ENCODE measurements at regions not wholly inside any gene's neighbourhood (a gene's known extent, or its start where the extent isn't known, plus 50 kb on each side); places are given as distances from the start of the nearest gene placed in this dataset.

DNA sequence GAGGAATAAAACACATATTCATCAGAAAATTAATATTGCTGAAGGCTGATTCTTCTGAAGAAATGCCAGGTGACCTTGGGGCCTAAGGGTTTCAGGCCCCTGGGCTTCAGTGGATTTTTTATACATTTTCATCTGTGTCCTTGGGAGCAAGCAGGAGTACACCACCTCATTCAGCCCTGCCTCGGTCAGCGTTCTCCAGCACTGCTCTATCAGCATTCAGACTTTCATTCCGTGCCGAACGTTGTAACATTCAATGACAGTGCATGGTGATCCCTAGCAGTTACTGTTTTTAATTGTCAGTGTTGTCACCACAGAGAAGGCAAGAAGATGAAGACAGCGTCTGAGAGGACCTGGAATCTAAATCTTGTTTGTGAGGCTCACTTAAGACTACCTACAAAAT, 490.4 kb downstream of the DNAH5 start:
- Histone ChIP-seq H3K36me3 (no peaks in the 10 kb centered on the region), H3K9me3 (no peaks in the 10 kb centered on the region), H3K27me3 (no peaks in the 10 kb centered on the region), H3K4me3 (no peak overlapping the region), H3K27ac (no peak overlapping the region), H3K4me1 (no peaks in the 10 kb centered on the region)
- DNase-seq (no peak), ATAC-seq (ENCODE audit: low FRiP score in 2 of 2) (no peak)
- TF ChIP-seq, protein P1, sequence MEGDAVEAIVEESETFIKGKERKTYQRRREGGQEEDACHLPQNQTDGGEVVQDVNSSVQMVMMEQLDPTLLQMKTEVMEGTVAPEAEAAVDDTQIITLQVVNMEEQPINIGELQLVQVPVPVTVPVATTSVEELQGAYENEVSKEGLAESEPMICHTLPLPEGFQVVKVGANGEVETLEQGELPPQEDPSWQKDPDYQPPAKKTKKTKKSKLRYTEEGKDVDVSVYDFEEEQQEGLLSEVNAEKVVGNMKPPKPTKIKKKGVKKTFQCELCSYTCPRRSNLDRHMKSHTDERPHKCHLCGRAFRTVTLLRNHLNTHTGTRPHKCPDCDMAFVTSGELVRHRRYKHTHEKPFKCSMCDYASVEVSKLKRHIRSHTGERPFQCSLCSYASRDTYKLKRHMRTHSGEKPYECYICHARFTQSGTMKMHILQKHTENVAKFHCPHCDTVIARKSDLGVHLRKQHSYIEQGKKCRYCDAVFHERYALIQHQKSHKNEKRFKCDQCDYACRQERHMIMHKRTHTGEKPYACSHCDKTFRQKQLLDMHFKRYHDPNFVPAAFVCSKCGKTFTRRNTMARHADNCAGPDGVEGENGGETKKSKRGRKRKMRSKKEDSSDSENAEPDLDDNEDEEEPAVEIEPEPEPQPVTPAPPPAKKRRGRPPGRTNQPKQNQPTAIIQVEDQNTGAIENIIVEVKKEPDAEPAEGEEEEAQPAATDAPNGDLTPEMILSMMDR (IDR thresholded peaks at IDR 0.05) = no peak
- TF ChIP-seq EP300 (IDR thresholded peaks at IDR 0.05) = no peak
- WGBS, 2 donors = 85 to 86% methylated on average over 6 of the region's 6 CpGs

DNA sequence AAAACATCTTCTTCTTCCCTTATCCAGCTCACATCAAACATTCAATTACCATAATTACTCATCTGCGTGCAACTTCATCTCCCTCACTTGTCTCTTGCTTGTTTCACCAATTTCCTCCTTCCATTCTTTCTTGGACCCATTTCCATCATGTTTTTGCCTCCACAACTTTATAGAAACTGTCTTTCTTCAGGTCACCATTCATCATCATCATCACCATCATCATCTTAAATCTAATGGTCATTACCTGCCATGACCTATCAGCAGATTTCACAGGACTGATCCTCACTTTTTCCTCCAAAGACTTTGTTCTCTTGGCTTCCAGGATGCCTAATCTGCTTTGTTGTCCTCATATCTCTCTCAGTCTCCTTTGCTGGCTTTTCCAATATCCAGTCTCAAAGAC, 495.6 kb downstream of the DNAH5 start:
- H3K36me3 ChIP-seq = no peaks in the 10 kb centered on the region
- H3K4me3 ChIP-seq = no peak overlapping the region
- no peak overlapping the region for H3K27ac ChIP-seq
- no peaks in the 10 kb centered on the region for H3K9me3 ChIP-seq
- TF ChIP-seq, protein P1 (IDR thresholded peaks at IDR 0.05) = no peak
- TF ChIP-seq POLR2AphosphoS5 (IDR thresholded peaks at IDR 0.05) (no peak), POLR2A (IDR thresholded peaks at IDR 0.05) (no peak), EP300 (IDR thresholded peaks at IDR 0.05) (no peak)
- DNase-seq (no peak), ATAC-seq (ENCODE audit: low FRiP score in 2 of 2) (no peak)
- H3K4me1 ChIP-seq = no peaks in the 10 kb centered on the region
- no peaks in the 10 kb centered on the region for H3K27me3 ChIP-seq
- 82 to 94% methylated on average over 1 of the region's 1 CpG for WGBS, 2 donors

DNA sequence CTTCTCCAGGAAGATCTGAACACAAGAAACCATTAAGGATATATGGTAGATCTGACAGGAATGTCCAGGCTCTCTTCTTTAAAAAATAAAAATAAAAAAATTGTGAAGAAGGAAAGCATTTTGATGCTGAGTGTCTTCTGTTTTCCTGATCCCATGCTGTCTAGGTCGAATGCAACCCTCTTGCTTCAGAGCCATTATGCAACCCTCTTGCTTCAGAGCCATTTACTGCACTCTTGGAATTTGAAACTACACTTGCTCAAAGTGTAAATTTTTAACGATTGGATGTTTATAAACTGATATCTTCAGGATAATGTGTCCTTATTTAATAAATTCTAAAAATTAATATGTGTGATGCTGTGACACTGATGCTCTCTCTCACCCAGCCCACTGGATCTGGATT, 505.1 kb downstream of the DNAH5 start:
- WGBS, 2 donors = 45 to 63% methylated on average over 2 of the region's 2 CpGs
- DNase-seq (no peak), ATAC-seq (ENCODE audit: low FRiP score in 2 of 2) (no peak)
- Histone ChIP-seq H3K27ac (no peak overlapping the region), H3K9me3 (no peaks in the 10 kb centered on the region), H3K4me1 (no peaks in the 10 kb centered on the region), H3K4me3 (no peak overlapping the region), H3K36me3 (no peaks in the 10 kb centered on the region), H3K27me3 (no peaks in the 10 kb centered on the region)
- TF ChIP-seq, protein P1 (IDR thresholded peaks at IDR 0.05) = no peak
- TF ChIP-seq POLR2AphosphoS5 (IDR thresholded peaks at IDR 0.05) (no peak), POLR2A (IDR thresholded peaks at IDR 0.05) (no peak), EP300 (IDR thresholded peaks at IDR 0.05) (no peak)

DNA sequence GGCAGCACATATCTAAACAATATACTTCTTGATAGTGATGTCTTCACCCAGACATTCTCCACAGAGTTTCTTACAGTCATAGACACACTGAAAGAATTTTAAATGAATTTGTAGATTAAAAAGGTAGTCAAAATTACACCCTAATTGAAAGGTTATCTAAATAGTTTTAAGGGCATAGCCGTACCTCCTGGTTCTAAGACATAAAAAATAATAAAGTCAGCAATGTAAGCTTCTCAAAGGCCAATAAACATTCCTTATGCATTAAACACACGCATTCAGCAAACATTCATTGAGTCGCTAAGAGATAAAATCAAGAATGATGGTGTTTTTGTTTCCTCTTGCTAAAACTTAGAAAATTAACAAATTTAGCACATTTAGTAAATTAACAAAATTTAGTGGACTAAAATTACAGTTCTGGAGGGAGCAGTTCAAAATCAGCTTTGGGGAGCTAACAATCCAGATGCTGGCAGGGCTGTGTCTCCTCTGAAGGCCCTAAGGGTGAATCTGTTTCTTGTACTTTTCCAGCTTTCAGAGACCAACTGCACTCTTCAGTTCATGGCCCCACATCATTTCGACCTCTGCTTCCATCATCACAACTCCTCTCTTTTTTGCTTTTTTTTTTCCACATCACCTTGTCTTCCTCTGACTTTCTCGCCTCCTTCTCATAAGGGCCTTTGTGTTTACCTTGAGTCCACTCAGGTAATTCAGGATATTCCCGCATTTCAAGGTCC, 516.5 kb downstream of the DNAH5 start:
- Histone ChIP-seq H3K36me3 (no peaks in the 10 kb centered on the region), H3K9me3 (no peaks in the 10 kb centered on the region), H3K27ac (no peak overlapping the region), H3K4me1 (no peaks in the 10 kb centered on the region), H3K4me3 (no peak overlapping the region), H3K27me3 (no peaks in the 10 kb centered on the region)
- DNase-seq (no peak), ATAC-seq (ENCODE audit: low FRiP score in 2 of 2) (no peak)
- 74 to 80% methylated on average over 6 of the region's 6 CpGs for WGBS, 2 donors
- TF ChIP-seq POLR2A (IDR thresholded peaks at IDR 0.05) (no peak), EP300 (IDR thresholded peaks at IDR 0.05) (no peak), POLR2AphosphoS5 (IDR thresholded peaks at IDR 0.05) (no peak)
- TF ChIP-seq, protein P1 (IDR thresholded peaks at IDR 0.05) = no peak

DNA sequence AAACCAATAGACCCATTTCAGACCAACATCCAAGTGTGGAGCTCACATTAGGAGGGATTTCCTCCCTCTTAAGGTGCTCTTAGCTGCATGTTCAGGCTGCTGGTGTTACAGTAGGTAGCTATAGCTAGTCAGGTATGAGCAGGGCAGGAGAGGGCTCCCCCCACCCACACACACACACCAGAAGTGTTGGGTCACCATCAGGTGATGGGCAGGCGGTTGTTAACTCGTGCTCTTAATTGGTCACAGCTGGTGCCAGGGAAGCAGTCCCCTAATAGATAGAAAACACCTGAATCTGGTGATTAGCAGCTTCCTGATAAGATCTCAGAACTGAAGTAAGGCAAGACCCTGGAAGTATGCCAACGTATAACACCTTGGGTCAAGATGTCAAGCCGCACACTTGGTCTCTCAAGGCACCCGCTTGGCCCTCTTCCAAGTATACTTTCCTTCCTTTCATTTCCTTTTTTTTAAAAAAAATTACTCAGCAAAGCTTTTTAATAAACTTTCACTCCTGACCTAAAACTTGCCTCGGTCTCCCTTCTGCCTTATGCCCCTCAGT, 532.4 kb downstream of the DNAH5 start:
- ATAC-seq (ENCODE audit: low FRiP score in 2 of 2) = no peak
- Histone ChIP-seq H3K4me3 (no peak overlapping the region), H3K27ac (no peak overlapping the region), H3K9me3 (no peaks in the 10 kb centered on the region), H3K4me1 (no peaks in the 10 kb centered on the region), H3K27me3 (no peaks in the 10 kb centered on the region), H3K36me3 (no peaks in the 10 kb centered on the region)
- no peak for DNase-seq
- 53 to 55% methylated on average over 5 to 6 of the region's 6 CpGs for WGBS, 2 donors
- TF ChIP-seq, protein P1 (IDR thresholded peaks at IDR 0.05) = no peak
- TF ChIP-seq EP300 (IDR thresholded peaks at IDR 0.05) (no peak), POLR2AphosphoS5 (IDR thresholded peaks at IDR 0.05) (no peak), POLR2A (IDR thresholded peaks at IDR 0.05) (no peak)

Data from upper lobe of left lung (tissue), 6 donors.